NCI-H2029 (cell line): ENCODE measurements at regions not wholly inside any gene's neighbourhood (a gene's known extent, or its start where the extent isn't known, plus 50 kb on each side); places are given as distances from the start of the nearest gene placed in this dataset.

Experiments used
- DNase-seq: peaks from one replicate; lab custom pipeline; 2025; lab: John Stamatoyannopoulos, UW

GRCh38 chr11:10358696-10359095, 53.8 kb downstream of the ADM start:
- DNase-seq = no peak

- DNase-seq = no peak
These were observed 54.3 kb downstream of the ADM start for GRCh38 chr11:10359171-10359570.

- no peak for DNase-seq
These were observed 56.0 kb downstream of the ADM start for GRCh38 chr11:10360835-10361234.

DNA sequence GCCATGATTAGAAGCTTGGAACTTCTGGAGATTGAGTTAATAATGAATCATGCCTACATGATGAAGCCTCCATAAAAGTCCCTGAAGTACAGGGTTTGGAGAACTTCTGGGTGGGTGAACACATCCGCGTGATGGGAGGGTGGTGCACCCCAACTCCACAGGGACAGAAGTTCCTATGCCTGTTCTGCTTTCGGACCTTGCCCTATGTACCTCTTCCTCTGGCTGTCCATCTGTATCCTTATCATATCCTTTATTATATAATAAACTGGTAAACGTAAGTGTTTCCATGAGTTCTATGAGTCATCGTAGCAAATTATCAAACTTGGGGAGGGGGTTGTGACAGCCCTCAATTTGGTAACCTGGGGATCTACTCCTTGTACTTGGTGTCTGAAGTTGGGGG, 60.2 kb downstream of the ADM start:
- no peak for DNase-seq

DNA sequence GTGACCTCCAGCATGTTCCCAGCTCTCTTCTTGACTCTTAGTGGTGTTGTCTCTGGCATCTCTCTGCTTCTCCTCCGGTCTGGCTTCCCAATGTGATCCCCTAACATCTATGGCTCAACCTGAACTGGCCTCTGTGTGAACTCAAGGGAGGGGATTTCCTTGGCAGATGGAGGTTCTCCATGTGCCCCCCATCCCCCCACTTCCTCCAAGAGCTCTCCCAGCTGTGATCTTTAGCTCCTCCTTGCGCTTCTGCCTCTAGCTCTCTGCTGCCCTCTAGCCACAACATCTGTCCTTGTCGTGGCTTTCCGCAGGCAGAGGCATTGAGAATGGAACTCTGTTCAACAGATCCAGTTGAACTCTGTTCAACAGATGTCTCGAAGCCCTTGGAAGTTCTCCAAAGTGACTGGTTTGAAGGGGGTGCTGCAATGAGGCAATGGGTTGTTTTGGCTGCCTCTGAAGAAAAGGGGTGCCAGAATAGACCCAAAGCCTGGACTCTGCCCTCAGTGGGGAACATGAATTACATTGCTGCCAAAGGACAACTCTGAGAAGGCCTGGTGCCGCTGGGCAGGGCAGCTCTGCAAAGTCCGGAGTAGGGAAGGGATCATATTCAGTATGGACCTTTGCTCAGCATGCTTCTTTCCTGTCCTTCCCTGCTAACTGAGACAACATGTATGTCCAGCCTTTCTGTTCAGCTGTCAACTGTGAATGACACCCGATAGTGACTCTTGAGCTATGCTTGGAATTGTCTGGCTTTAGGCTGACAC, 61.9 kb downstream of the ADM start:
- peak; percentile 85 for DNase-seq

DNA sequence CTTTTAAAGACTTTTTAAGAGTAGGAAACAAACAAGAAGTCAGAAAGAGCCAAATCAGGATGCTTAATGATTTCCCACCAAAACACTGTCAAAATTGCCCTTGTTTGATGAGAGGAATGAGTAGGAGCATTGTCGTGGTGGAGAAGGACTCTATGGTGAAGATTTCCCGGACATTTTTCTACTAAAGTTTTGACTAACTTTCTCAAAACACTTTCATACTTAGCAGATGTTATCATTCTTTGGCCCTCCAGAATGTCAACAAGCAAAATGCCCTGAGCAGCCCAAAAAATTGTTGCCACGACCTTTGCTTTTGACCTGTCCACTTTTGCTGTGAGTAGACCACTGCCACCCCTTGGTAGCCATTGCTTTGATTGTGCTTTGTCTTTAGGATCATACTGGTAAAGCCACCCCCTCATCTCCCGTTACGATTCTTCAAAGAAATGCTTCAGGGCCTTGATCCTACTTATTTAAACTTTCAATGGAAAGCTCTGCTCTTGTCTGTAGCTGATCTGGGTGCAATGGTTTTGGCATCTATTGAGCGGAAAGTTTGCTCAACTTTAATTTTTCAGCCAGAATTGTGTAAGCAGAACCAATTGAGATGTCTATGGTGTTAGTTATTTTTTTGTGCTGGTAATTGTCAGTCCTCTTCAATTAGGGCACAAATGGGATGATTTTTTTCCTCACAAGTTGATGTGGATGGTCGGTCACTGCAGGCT, 67.2 kb downstream of the ADM start:
- DNase-seq = no peak

DNA sequence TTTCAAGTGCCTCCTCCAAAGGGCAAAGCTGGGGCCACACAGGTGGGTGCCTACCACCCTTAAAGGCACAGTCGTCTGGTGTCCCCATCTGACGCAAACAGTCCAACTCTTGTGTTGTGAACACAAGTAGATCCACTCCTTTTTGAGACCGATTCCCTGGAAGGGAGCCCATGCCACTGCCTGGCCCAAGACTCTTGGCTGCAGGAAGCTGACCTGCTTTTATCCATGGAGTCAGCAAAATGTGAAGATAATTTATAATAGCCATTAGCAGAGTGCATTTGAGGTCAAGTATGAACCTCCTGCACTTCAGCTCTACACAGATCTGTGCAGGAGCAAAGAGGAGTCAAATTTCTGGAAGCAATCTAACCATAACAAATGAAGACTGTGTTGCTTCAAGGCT, 68.5 kb downstream of the ADM start:
- peak; percentile 70 for DNase-seq

DNA sequence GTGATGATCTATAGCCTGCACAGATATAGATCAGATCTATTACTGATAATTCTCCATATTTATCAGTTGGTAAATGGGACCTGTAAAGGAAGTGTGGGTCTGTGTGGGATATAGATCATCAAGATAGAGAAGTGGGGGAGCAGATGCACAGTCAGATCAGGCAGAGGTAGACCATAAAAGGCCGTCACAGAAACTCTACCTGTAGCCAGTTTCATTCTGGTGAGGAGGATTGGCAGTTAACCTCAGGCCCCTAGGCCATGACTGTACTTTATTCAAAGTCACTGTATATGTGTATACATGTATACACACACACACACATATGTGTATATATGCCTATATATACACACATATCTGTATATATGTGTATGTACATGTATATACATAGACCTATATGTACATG, 69.1 kb downstream of the ADM start:
- no peak for DNase-seq

- no peak for DNase-seq
These were observed 69.5 kb downstream of the ADM start for GRCh38 chr11:10374386-10374785.

DNA sequence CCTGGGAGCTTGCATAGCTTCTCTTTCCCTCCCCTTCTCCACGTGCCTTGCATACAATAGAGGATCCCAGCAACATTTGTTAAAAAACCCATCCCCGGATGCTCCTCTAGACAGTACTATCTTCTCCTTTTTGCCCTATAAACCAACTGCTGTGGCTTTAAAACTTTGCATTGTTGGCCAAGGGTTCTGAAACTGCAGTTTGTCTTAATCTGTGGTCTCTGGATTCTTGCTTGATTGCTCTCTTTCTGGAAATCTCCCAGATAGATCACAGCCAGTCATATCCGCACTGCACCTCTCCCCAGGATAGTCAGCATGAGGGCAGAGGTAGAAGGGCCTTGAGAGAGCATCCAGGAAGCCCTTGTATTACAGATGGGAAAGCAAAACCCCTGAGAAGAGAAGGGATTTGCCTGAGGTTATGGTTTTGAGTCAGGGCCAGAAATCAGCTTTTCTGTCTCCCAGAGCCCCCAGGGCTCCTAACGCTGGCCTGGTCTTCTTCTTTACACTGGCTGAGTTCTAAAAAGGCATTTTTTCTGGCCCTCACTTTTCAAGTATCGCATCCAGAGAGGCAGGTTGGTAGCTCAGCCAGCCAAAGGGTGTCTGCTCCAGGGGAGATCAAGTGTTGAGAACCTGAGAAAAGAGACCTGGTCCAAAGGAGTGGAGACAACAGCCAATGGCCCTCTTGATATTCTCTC, 70.6 kb downstream of the ADM start:
- no peak for DNase-seq

- DNase-seq = no peak
These were observed 71.2 kb downstream of the ADM start for GRCh38 chr11:10376061-10376460.

DNA sequence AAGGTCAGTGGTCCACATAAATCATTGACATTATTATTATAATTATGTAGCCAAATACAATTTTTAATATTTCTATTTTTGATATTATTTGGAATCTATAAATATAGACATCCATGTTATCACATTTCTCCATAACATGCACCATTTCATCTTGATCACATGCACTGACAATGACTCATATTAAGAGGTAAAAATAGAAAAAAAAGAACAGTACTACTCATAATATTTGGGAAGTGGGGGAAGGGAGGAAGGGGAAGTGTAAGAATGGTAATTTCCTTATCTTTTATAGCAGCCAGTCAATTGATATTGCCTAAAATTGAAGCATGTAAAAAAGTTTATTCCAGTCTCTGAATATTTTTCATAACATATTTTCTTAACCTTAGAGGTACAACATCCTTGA, 72.3 kb downstream of the ADM start:
- DNase-seq = no peak

DNA sequence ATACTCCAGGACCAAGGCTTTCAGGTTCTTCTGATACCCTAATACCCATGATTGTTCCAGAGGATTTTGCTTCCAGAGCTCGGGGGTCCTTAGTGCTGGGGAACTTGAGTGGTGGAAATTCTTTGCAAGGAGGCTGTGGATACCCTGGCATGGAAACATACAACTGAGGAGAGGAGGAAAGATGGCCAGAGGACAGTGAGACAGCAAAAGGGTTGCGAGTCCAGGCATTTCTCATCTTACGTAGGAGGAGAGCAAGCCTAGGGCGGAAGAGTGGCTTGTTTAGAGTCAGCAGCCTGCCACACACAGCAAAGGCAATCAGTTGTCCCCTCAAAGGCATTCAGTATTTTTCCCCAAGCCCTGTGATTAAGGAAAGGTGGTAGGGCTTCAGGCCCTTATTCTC, 73.5 kb downstream of the ADM start:
- DNase-seq = no peak

DNA sequence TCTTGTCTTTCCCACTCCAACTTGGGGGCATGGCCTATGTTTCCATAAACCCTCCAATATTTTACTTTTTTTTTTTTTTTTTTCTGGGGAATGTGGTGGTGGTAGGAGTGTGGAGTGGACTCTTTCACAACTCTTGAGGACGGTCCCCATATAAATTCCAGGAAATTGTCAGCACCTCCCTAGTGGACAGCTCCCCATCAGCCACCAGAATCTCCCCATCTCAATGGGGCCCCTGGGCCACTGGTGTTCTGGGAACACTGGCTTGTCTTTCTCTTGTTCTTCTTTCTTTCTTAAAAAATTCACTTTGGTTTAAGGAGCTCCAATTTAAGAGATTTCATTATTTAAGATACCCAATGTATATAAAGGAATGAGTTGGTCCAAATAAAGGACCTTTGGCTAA, 74.1 kb downstream of the ADM start:
- DNase-seq = no peak

DNA sequence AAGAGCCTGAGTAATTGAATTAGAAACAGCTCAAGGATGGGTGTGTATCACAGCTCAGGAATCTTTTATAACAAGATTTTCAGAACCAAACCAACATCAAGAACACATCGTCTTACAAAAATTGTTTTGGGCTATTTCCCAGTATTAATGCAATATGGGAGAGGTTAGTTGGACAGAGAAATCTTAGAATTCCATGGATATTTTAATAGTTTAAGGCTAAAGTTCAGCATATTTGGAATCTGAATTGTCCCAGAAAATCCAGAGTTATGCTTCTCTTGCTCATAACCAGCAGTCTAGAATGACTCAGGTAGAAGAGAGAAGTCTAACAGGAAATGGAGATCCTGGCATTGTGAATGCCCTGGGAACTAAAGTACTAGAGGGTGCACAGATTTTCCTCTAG, 74.6 kb downstream of the ADM start:
- DNase-seq = no peak

- peak; percentile 96 for DNase-seq
These were observed 75.0 kb upstream of the AMPD3 start for GRCh38 chr11:10379871-10380568.

DNA sequence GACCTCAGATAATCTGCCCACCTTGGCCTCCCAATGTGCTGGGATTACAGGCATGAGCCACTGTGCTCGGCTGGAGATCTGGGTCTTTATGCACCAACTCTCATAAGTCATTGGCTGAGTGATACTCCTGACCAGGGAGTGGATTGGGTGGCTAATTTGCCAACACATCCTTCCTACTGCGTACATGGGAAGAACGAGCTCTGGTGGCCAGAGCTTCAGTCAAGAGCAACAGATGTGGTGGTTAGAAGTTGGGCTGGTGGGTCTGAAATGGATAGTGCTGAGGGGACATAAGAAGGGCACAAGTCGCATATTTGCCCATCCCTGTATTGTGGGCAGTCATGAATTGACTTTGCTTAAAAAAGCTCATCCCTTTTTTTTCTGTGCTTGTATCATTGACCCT, 74.1 kb upstream of the AMPD3 start:
- DNase-seq = no peak

GRCh38 chr11:10381736-10382135, 73.3 kb upstream of the AMPD3 start:
- DNase-seq = no peak

- DNase-seq = no peak
These were observed 72.5 kb upstream of the AMPD3 start for GRCh38 chr11:10382518-10382917.

- no peak for DNase-seq
These were observed 69.4 kb upstream of the AMPD3 start for GRCh38 chr11:10385696-10386095.

DNA sequence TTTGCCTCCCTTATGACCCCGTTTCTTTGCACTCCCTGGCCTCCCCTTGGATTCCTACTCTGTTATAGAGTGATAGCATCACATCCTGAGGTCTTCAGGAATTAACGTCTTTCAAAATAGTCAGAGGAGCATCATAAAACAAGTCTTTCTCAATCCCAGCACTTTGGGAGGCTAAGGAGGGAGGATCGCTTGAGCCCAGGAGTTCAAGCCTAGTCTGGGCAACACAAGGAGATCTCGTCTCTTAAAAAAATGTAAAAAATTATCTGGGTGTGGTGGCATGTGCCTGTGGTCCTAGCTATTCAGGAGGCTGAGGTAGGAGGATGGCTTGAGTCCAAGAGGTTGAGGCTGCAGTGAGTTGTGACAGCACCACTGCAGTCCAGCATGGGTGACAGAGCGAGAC, 68.7 kb upstream of the AMPD3 start:
- no peak for DNase-seq

- DNase-seq = no peak
These were observed 68.2 kb upstream of the AMPD3 start for GRCh38 chr11:10386861-10387205.
